ENCODE measurements at regions not wholly inside any gene's neighbourhood (a gene's known extent, or its start where the extent isn't known, plus 50 kb on each side); places are given as distances from the start of the nearest gene placed in this dataset.
"Not testable (repeated sequence)": the region's sequence is repeated elsewhere in the genome, so short reads cannot be mapped to it uniquely, and the experiment has no call there.

- DNase-seq (ENCODE audit: low spot score), result no peak
Measured at GRCh38 chr3:159455741-159456181, 532.9 kb upstream of the IL12A start.

GRCh38 chr3:159458010-159458409 is 530.6 kb upstream of the IL12A start:
- DNase-seq (ENCODE audit: low spot score), result no peak

- DNase-seq (ENCODE audit: low spot score), result no peak
Measured at GRCh38 chr3:159458982-159459381, 529.7 kb upstream of the IL12A start.

GRCh38 chr3:159472611-159473010 is 516.0 kb upstream of the IL12A start:
- DNase-seq (ENCODE audit: low spot score), result no peak

- DNase-seq (ENCODE audit: low spot score), result no peak
Measured at GRCh38 chr3:159473206-159473605, 515.4 kb upstream of the IL12A start.

DNA sequence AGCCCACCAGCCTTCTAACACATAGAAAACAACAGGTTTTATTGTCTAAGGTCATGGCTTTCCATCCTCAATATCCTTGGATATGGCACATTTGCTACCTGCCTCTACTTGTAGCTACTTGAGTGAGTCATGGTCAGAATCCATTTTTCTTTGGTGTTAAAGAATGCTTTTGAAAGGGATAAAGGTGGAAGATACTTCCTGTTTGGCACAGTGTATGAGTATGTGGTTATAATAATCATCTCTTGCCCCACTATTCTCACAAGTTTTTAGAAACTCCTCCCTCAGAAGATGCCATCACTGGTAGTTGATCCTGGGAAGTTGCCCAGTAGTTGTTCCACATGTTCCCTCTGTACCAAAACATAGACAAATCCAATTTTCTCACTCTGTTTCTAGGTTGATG is 508.6 kb upstream of the IL12A start:
- no peak for DNase-seq (ENCODE audit: low spot score)

- DNase-seq (ENCODE audit: low spot score), result no peak
Measured at GRCh38 chr3:159482241-159482993, 506.2 kb upstream of the IL12A start.

DNA sequence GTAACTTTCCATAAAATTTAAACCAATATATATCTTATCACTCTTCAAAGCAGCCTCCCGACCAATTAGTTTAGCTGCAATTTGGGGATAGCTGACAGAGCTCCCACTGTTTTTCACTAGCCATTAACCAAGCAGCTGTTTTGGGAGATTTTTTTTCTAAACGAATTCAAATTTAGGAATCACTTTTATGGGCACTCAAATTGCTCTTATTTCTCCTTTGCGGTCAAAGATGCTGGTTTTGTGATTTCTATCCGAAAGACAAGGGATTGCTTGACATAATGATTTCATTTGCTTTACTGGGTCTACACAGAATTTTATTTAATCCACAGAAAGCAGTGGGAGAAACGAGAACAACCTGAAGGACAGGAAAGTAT is 505.7 kb upstream of the IL12A start:
- DNase-seq (ENCODE audit: low spot score), result no peak

GRCh38 chr3:159486580-159486979 is 502.1 kb upstream of the IL12A start:
- DNase-seq (ENCODE audit: low spot score), result no peak

GRCh38 chr3:159487304-159487703 is 501.3 kb upstream of the IL12A start:
- no peak for DNase-seq (ENCODE audit: low spot score)

GRCh38 chr3:159488602-159489001 is 500.0 kb upstream of the IL12A start:
- no peak for DNase-seq (ENCODE audit: low spot score)

DNA sequence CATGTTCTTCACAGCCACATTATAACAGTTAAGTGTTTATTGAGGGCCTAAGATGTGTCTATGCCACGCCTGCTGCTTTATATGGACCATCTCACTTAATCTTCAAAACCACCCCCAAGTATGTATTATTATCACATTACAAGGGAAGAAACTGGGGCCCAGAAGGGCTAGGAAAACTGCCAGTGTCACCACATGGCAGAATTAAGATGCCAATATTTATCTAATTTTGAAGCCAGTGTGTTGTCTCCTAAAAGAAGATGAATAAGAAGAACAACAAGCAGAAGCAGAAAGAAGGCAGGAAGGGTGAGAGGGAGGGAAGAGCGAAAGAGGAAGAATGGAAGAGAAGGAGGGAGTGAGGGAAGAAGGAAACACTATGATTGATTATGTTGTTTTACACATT is 491.3 kb upstream of the IL12A start:
- DNase-seq (ENCODE audit: low spot score), result no peak

DNA sequence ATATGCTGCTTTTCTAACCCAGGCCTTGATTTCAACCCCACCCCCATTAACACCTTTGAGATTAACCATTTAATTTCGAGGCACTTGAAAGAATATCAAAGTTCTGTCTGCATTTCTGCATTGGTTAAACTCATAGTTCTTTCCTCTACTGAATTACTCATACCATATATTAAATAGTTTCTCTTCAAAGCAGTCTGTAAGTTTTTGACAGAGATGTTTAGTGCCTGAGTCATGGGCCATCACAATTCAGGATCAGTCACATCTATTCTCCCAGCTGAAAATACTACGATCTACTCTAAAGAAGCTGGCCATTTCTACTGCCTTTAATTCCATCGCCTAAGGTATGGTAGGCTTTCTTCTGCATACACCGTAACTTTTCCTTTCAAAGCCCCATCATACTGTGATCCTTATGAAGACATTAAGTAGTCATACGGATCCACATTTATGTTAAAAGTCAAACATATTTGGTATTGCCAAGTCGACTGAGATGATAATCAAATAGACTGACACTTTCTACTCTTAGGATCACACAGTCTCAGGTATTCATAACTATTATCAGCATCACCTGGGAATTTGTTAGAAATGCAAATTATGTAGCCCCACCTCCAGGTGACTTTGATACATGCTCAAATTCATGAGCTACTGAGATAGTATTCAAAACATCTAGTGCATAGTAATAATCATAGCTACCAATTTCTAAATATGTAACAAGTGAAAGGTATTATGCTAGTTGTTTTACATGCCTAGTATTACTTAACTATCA is 489.4 kb upstream of the IL12A start:
- no peak for DNase-seq (ENCODE audit: low spot score)

DNA sequence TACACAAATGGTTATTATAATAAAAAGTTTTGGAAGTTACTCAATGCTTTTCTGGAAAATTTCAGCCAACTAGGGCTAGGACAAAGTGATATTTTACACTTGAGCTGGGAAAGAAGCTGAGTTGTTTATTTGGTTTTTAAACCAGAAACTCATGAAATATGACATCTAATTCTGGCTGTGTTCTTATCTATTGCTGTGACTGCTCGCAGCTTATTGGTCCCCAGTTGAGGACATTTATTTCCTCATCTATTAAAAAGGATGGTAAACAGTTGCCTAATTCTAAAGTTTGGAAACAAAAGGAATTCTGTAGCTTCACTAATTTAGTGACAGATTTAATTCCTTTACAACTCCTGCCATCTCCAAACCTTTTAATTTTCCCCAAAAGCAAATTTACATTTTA is 487.6 kb upstream of the IL12A start:
- DNase-seq (ENCODE audit: low spot score), result no peak

- DNase-seq (ENCODE audit: low spot score), result no peak
Measured at GRCh38 chr3:159502986-159503385, 485.6 kb upstream of the IL12A start.

DNA sequence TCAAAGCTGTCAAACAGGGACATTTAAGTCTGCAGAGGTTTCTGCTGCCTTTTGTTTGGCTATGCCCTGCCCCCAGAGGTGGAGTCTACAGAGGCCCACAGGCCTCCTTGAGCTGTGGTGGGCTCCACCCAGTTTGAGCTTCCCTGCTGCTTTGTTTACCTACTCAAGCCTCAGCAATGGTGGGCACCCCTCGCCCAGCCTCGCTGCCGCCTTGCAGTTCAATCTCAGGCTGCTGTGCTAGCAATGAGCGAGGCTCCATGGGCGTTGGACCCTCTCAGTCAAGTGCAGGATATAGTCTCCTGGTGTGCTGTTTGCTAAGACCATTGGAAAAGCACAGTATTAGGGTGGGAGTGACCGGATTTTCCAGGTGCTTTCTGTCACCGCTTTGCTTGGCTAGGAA is 477.6 kb upstream of the IL12A start:
- not testable (repeated sequence) for DNase-seq (ENCODE audit: low spot score)

DNA sequence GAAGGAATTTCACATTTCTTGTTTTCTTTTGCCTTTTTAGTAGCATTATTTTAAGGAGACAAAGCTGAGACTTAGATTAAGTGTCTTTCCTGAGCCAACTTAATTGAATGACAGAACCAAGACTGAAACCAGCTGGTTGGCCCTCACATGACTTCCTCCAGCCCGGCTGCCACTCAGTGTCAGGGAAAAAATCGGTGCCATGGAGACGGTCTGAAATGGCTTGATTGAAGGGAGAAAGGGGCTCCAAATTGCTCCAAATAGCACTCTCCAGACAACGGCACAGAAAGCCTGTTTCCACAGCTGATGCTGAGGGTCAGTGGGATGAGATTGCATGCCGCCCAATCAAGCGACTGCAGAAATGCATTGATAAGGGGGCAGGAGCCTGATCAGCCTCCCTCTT is 475.2 kb upstream of the IL12A start:
- no peak for DNase-seq (ENCODE audit: low spot score)

DNA sequence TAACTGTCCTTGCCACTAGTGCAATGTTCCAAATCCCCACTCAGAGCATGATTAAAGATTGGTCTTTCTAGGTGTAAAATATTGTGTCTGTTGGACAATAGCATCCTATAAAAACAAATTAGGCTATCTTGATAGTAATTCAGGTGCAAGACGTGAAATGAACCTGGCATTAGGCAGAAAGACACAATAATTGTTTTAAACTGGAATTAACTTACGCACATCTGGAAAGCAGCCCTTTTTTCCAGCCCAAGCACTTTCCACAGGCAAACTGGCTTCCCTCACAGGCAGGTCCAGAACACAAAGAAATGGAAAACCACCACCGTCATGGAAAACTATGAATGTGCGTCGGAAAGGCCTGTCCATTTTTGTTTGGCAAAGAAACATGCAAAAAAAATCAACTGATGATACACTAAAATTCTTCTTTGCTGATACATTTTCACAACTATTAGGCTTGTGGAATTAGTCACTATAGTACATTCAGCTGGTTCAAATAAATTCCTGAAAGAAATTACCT is 474.7 kb upstream of the IL12A start:
- DNase-seq (ENCODE audit: low spot score), result no peak

- DNase-seq (ENCODE audit: low spot score), result no peak
Measured at GRCh38 chr3:159517105-159517504, 471.5 kb upstream of the IL12A start.

DNA sequence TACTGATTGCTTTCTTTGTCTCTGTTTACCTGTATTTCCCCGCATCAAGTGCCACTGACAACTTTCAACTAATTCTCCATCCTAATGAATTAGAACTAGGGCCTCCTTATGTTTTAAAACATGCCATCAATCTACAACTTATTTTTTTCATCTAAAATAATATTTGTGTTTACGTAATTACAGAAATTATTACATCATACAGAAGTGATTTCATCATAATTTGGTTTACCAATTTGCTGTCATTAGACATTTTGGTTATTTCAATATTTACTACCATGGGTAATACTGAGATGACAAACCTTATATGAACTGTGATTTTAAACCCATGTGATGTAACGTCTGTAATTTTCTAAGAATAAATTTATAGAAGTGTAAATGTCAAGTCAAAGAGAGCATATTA is 468.0 kb upstream of the IL12A start:
- DNase-seq (ENCODE audit: low spot score), result no peak

DNA sequence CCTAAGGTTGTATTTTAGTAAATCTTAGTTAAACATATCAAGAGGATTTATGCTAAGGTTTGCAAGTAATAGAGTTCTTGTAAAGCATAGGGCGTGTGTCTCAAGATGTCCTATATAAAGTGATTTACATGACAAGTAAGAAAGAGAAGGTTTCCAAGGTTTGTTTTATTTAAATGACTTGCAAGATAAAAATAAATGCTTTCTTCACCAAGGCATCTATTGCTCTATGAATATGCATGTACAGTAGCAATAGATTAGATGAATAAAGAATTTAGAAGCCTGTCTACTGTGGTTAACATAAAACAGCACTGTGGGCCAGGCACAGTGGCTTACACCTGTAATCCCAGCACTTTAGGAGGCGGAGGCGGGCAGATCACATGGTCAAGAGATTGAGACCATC is 466.4 kb upstream of the IL12A start:
- DNase-seq (ENCODE audit: low spot score), result no peak

GRCh38 chr3:159528251-159528895 is 460.3 kb upstream of the IL12A start:
- DNase-seq (ENCODE audit: low spot score), result no peak

DNA sequence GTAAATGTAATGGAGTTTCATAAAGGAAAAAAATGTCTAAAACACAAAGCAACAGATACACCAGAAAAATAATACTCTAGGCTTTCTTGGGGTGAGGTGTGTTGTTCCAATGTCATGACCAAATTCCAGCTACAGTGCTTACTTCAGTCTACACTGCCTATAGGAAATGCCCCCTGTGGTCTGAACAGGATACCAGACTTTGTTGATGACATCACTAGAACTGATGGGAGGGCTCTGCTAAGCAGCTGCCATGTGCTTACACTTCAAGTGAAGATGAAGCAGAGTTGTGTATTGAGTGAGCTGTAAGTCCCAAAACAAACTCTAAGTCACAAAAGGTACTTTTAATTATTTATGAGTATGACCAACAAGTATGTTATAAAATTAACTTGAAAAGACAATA is 456.1 kb upstream of the IL12A start:
- no peak for DNase-seq (ENCODE audit: low spot score)

All from CD4-positive, alpha-beta T cell treated with Interleukin-15 for 4 hours (primary cell).